HG03378 (cell line): ENCODE measurements at regions not wholly inside any gene's neighbourhood (a gene's known extent, or its start where the extent isn't known, plus 50 kb on each side); places are given as distances from the start of the nearest gene placed in this dataset.
"Not testable (repeated sequence)": the region's sequence is repeated elsewhere in the genome, so short reads cannot be mapped to it uniquely, and the experiment has no call there.

Experiments used
- ATAC-seq: cut with Tn5 transposase; IDR thresholded peaks from one replicate; pipeline ENCODE4 v1.9.1; 2021; ENCODE audit warnings: mild to moderate bottlenecking, moderate library complexity; ENCODE audit not compliant: unreplicated experiment

GRCh38 chr9:100794738-100795269 lies 216.9 kb downstream of the CAVIN4 start:
- ATAC-seq, result no peak

GRCh38 chr9:100803956-100804355 lies 224.6 kb upstream of the PLPPR1 start:
- no peak for ATAC-seq

GRCh38 chr9:100811643-100812042 lies 216.9 kb upstream of the PLPPR1 start:
- ATAC-seq, result no peak

GRCh38 chr9:100813871-100814270 lies 214.7 kb upstream of the PLPPR1 start:
- no peak for ATAC-seq

GRCh38 chr9:100819980-100820379 lies 208.5 kb upstream of the PLPPR1 start:
- ATAC-seq, result no peak

- ATAC-seq, result not testable (repeated sequence)
These were observed 195.5 kb upstream of the PLPPR1 start for GRCh38 chr9:100833035-100833434.

- no peak for ATAC-seq
These were observed 189.7 kb upstream of the PLPPR1 start for GRCh38 chr9:100838857-100839256.

GRCh38 chr9:100848726-100849125 lies 179.8 kb upstream of the PLPPR1 start:
- no peak for ATAC-seq

GRCh38 chr9:100852088-100852487 lies 176.4 kb upstream of the PLPPR1 start:
- no peak for ATAC-seq

- no peak for ATAC-seq
These were observed 172.3 kb upstream of the PLPPR1 start for GRCh38 chr9:100856238-100856637.

GRCh38 chr9:100865111-100865510 lies 163.4 kb upstream of the PLPPR1 start:
- ATAC-seq, result no peak

- no peak for ATAC-seq
These were observed 162.9 kb upstream of the PLPPR1 start for GRCh38 chr9:100865648-100866047.

GRCh38 chr9:100869326-100869725 lies 159.2 kb upstream of the PLPPR1 start:
- no peak for ATAC-seq

GRCh38 chr9:100879884-100880283 lies 148.6 kb upstream of the PLPPR1 start:
- ATAC-seq, result no peak

- no peak for ATAC-seq
These were observed 148.2 kb upstream of the PLPPR1 start for GRCh38 chr9:100880284-100880683.

- ATAC-seq, result no peak
These were observed 144.0 kb upstream of the PLPPR1 start for GRCh38 chr9:100884518-100884917.

GRCh38 chr9:100890321-100890720 lies 138.2 kb upstream of the PLPPR1 start:
- no peak for ATAC-seq

GRCh38 chr9:100911273-100911672 lies 117.3 kb upstream of the PLPPR1 start:
- no peak for ATAC-seq

- ATAC-seq, result no peak
These were observed 115.3 kb upstream of the PLPPR1 start for GRCh38 chr9:100913257-100913656.

GRCh38 chr9:100914266-100914665 lies 114.3 kb upstream of the PLPPR1 start:
- ATAC-seq, result no peak

GRCh38 chr9:100919506-100919905 lies 109.0 kb upstream of the PLPPR1 start:
- ATAC-seq, result no peak

- no peak for ATAC-seq
These were observed 102.2 kb upstream of the PLPPR1 start for GRCh38 chr9:100926366-100926765.

GRCh38 chr9:100927763-100928162 lies 100.8 kb upstream of the PLPPR1 start:
- ATAC-seq, result no peak
